HCT116 (cell line): ENCODE measurements at regions not wholly inside any gene's neighbourhood (a gene's known extent, or its start where the extent isn't known, plus 50 kb on each side); places are given as distances from the start of the nearest gene placed in this dataset.

Experiments used
- ATAC-seq: fragments of 200-7000 bp; cut with Tn5 transposase; 2 replicates; pipeline ENCODE4 v1.9.1; 2020; ENCODE audit warnings: mild to moderate bottlenecking, moderate library complexity
- BruUV-seq: library from RNA; stranded (reverse); fragments of 400-500 nt; replicated peaks from 2 replicates; lab custom pipeline; 2021; lab: Mats Ljungman, UMichigan
- CTCF ChIA-PET: fragments of 300-600 bp; sonication (Branson Sonifier 250); formaldehyde crosslinking; loops from one replicate; lab custom pipeline; 2021; ENCODE audit warnings: antibody characterized with exemption; lab: Charles Lee
- POLR2A ChIA-PET: fragments of 300-600, 350-600 bp; sonication (Branson Sonifier 250); formaldehyde crosslinking; loops from one replicate; lab custom pipeline; 2021; ENCODE audit warnings: antibody characterized with exemption; lab: Charles Lee
- RAD21 ChIA-PET, 2 experiments: fragments of 300-600 bp; sonication (Branson Sonifier 250); formaldehyde crosslinking; loops; one replicate each; lab custom pipeline; 2023; ENCODE audit warnings: low total read pairs in 2 of 2; ENCODE audit not compliant: uncharacterized antibody in 2 of 2, unreplicated experiment in 2 of 2, low non-redundant PET in 1 of 2; lab: Charles Lee
- DNase-seq: peaks from one replicate; pipeline ENCODE4 v3.0.0-alpha.2; 2010; ENCODE audit warnings: low read depth, low spot score
- H2AFZ ChIP-seq: fragments of 200-600 bp; shearing (Covaris generic), sonication (generic); 2 replicates; pipeline ENCODE4 v1.6.1; 2017; ENCODE audit warnings: low read depth, mixed run types, mixed read lengths, antibody characterized with exemption, low read length; ENCODE audit not compliant: poor library complexity, severe bottlenecking
- H3K27ac ChIP-seq: 2 replicates; pipeline ENCODE4 v1.5.1; 2012; ENCODE audit warnings: low read depth, low read length
- H3K27me3 ChIP-seq: fragments of 200-600 bp; sonication (generic); 2 replicates; pipeline ENCODE4 v1.6.1; 2016; ENCODE audit warnings: mixed run types, low read length, mixed read lengths; ENCODE audit not compliant: insufficient read depth
- H3K36me3 ChIP-seq, 2 experiments: fragments of 200-500 bp in 1 of 2; fragments of 200-600 bp in 1 of 2; sonication (Bioruptor generic) in 1 of 2; sonication (generic) in 1 of 2; 2 replicates each; pipeline versions ENCODE4 v1.5.1 to v1.6.1; 2014 to 2016; ENCODE audit warnings: low read length in 2 of 2, inconsistent platforms in 1 of 2, mixed read lengths in 1 of 2, mixed run types in 1 of 2; ENCODE audit not compliant: insufficient read depth in 2 of 2, control insufficient read depth in 1 of 2
- H3K4me1 ChIP-seq, 2 experiments: fragments of 200-600 bp in 1 of 2; sonication (generic) in 1 of 2; 2 replicates each; pipeline versions ENCODE4 v1.5.1 to v1.6.1; 2012 to 2017; ENCODE audit warnings: low read length in 2 of 2, inconsistent platforms in 1 of 2, mild to moderate bottlenecking in 1 of 2, mixed read lengths in 1 of 2, mixed run types in 1 of 2, moderate library complexity in 1 of 2; ENCODE audit not compliant: insufficient read depth in 2 of 2, control insufficient read depth in 1 of 2
- H3K4me2 ChIP-seq: fragments of 200-600 bp; sonication (generic); 2 replicates; pipeline ENCODE4 v1.6.1; 2017; ENCODE audit warnings: mixed run types, low read length, mixed read lengths
- H3K4me3 ChIP-seq, 2 experiments: fragments of 200-600 bp in 1 of 2; sonication (generic) in 1 of 2; replicated peaks in 1 of 2; 2 replicates each; pipeline ENCODE4 v1.5.1; 2011 to 2016; ENCODE audit warnings: low read length in 2 of 2, control low read depth in 1 of 2, low read depth in 1 of 2, mild to moderate bottlenecking in 1 of 2, mixed read lengths in 1 of 2, mixed run types in 1 of 2
- H3K79me2 ChIP-seq: fragments of 200-600 bp; sonication (generic); 2 replicates; pipeline ENCODE4 v1.6.1; 2017; ENCODE audit warnings: mild to moderate bottlenecking, mixed run types, low read length, moderate library complexity, mixed read lengths; ENCODE audit not compliant: insufficient read depth
- H3K9ac ChIP-seq: fragments of 200-600 bp; sonication (generic); 2 replicates; pipeline ENCODE4 v1.6.1; 2016; ENCODE audit warnings: low read length, mixed read lengths
- H3K9me2 ChIP-seq: fragments of 200-600 bp; sonication (generic), shearing (Covaris generic); 2 replicates; pipeline ENCODE4 v1.6.1; 2017; ENCODE audit warnings: mixed run types, mild to moderate bottlenecking, moderate library complexity; ENCODE audit not compliant: insufficient read depth
- H3K9me3 ChIP-seq, 2 experiments: fragments of 200-500 bp in 1 of 2; fragments of 200-600 bp in 1 of 2; sonication (Bioruptor generic) in 1 of 2; sonication (generic) in 1 of 2; 2 replicates each; pipeline ENCODE4 v1.6.1; 2014 to 2017; ENCODE audit warnings: low read length in 2 of 2, mixed read lengths in 2 of 2, inconsistent platforms in 1 of 2, low read depth in 1 of 2, mild to moderate bottlenecking in 1 of 2, mixed run types in 1 of 2, moderate library complexity in 1 of 2; ENCODE audit not compliant: control insufficient read depth in 1 of 2, insufficient read depth in 1 of 2
- H4K20me1 ChIP-seq: fragments of 200-600 bp; sonication (generic), shearing (Covaris generic); 2 replicates; pipeline ENCODE4 v1.6.1; 2017; ENCODE audit warnings: mixed run types, mild to moderate bottlenecking, moderate library complexity; ENCODE audit not compliant: insufficient read depth
- ELF1 ChIP-seq: IDR thresholded peaks from 2 replicates; pipeline ENCODE4 v1.6.1; 2012; ENCODE audit warnings: low read depth, borderline replicate concordance
- FOSL1 ChIP-seq: IDR thresholded peaks from 2 replicates; pipeline ENCODE4 v1.6.1; 2012; ENCODE audit warnings: low read depth
- JUND ChIP-seq: IDR thresholded peaks from 2 replicates; pipeline ENCODE4 v1.6.1; 2012
- MAX ChIP-seq: IDR thresholded peaks from 2 replicates; pipeline ENCODE4 v1.6.1; 2012
- SRF ChIP-seq: IDR thresholded peaks from 2 replicates; pipeline ENCODE4 v1.6.1; 2012; ENCODE audit warnings: low read depth
- YY1 ChIP-seq: IDR thresholded peaks from 2 replicates; pipeline ENCODE4 v1.6.1; 2011; ENCODE audit warnings: low read length, low read depth, moderate library complexity, mild to moderate bottlenecking; ENCODE audit not compliant: insufficient replicate concordance; ENCODE audit errors: extremely low read depth
- ZFX ChIP-seq: fragments of 450-650 bp; IDR thresholded peaks from 2 replicates; pipeline ENCODE4 v1.6.1; 2017
- ZNF274 ChIP-seq: fragments of 200-500 bp; sonication (Bioruptor generic); IDR thresholded peaks from 2 replicates; pipeline ENCODE4 v1.6.1; 2014; ENCODE audit warnings: mild to moderate bottlenecking, low read depth, low read length, inconsistent platforms
- intact Hi-C: fragments of 100-400 bp; cut with micrococcal nuclease; formaldehyde crosslinking; loops from 2 replicates; pipeline ENCODE4 v1.10.0; 2022
- TF ChIP-seq, protein P1 (sequence below), 3 experiments: fragments of 200-600 bp in 1 of 3; sonication (generic) in 1 of 3; IDR thresholded peaks in 2 of 3; conservative IDR thresholded peaks in 1 of 3; 2 replicates each; pipeline ENCODE4 v1.5.1; 2012 to 2017; ENCODE audit warnings: low read depth in 2 of 3, low read length in 2 of 3, antibody characterized with exemption in 1 of 3, borderline replicate concordance in 1 of 3, control low read depth in 1 of 3, mild to moderate bottlenecking in 1 of 3, mixed read lengths in 1 of 3, mixed run types in 1 of 3, moderate library complexity in 1 of 3; ENCODE audit not compliant: insufficient read depth in 1 of 3
- TF ChIP-seq, protein P2 (sequence below): IDR thresholded peaks from 2 replicates; pipeline ENCODE4 v1.6.1; 2012; ENCODE audit warnings: low read depth

- no peaks in the 10 kb centered on the region for H3K4me1 ChIP-seq
- POLR2A ChIA-PET: no interaction called here
- no peak for TF ChIP-seq SRF
- no peak for TF ChIP-seq JUND
- TF ChIP-seq, protein P1, sequence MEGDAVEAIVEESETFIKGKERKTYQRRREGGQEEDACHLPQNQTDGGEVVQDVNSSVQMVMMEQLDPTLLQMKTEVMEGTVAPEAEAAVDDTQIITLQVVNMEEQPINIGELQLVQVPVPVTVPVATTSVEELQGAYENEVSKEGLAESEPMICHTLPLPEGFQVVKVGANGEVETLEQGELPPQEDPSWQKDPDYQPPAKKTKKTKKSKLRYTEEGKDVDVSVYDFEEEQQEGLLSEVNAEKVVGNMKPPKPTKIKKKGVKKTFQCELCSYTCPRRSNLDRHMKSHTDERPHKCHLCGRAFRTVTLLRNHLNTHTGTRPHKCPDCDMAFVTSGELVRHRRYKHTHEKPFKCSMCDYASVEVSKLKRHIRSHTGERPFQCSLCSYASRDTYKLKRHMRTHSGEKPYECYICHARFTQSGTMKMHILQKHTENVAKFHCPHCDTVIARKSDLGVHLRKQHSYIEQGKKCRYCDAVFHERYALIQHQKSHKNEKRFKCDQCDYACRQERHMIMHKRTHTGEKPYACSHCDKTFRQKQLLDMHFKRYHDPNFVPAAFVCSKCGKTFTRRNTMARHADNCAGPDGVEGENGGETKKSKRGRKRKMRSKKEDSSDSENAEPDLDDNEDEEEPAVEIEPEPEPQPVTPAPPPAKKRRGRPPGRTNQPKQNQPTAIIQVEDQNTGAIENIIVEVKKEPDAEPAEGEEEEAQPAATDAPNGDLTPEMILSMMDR (IDR thresholded peaks at IDR 0.05 in 2 of 3, conservative IDR thresholded peaks at IDR 0.05 in 1 of 3; ENCODE audit: borderline replicate concordance in 1 of 3, insufficient read depth in 1 of 3, low read depth in 2 of 3, low read length in 2 of 3): no peak
- TF ChIP-seq ELF1: no peak
- no peak for TF ChIP-seq MAX
- TF ChIP-seq YY1: no peak
- TF ChIP-seq FOSL1: no peak
- no peak for TF ChIP-seq ZNF274
- TF ChIP-seq, protein P2, sequence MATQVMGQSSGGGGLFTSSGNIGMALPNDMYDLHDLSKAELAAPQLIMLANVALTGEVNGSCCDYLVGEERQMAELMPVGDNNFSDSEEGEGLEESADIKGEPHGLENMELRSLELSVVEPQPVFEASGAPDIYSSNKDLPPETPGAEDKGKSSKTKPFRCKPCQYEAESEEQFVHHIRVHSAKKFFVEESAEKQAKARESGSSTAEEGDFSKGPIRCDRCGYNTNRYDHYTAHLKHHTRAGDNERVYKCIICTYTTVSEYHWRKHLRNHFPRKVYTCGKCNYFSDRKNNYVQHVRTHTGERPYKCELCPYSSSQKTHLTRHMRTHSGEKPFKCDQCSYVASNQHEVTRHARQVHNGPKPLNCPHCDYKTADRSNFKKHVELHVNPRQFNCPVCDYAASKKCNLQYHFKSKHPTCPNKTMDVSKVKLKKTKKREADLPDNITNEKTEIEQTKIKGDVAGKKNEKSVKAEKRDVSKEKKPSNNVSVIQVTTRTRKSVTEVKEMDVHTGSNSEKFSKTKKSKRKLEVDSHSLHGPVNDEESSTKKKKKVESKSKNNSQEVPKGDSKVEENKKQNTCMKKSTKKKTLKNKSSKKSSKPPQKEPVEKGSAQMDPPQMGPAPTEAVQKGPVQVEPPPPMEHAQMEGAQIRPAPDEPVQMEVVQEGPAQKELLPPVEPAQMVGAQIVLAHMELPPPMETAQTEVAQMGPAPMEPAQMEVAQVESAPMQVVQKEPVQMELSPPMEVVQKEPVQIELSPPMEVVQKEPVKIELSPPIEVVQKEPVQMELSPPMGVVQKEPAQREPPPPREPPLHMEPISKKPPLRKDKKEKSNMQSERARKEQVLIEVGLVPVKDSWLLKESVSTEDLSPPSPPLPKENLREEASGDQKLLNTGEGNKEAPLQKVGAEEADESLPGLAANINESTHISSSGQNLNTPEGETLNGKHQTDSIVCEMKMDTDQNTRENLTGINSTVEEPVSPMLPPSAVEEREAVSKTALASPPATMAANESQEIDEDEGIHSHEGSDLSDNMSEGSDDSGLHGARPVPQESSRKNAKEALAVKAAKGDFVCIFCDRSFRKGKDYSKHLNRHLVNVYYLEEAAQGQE: no peak
- TF ChIP-seq ZFX: no peak
- TF ChIP-seq, all 23 proteins: peak for 0
- BruUV-seq: no TSS peak
- ATAC-seq (no peak), DNase-seq (no peak)
- H3K9me2 ChIP-seq: no peaks in the 10 kb centered on the region
- no peak overlapping the region for H3K27ac ChIP-seq
- no peak overlapping the region for H2AFZ ChIP-seq
- H3K4me2 ChIP-seq: no peak overlapping the region
- no peaks in the 10 kb centered on the region for H3K9me3 ChIP-seq
- no peaks in the 10 kb centered on the region for H3K36me3 ChIP-seq
- peaks cover 13% of the 10 kb centered on the region for H3K27me3 ChIP-seq
- CTCF ChIA-PET: no interaction called here
- H3K4me3 ChIP-seq: no peak overlapping the region
- H3K79me2 ChIP-seq: no peaks in the 10 kb centered on the region
- intact Hi-C loops: no loop called here
- RAD21 ChIA-PET: no interaction called here
- H3K9ac ChIP-seq: no peak overlapping the region
- H4K20me1 ChIP-seq: no peaks in the 10 kb centered on the region
These were observed 203.7 kb upstream of the SLC24A2 start for GRCh38 chr9:19992556-19992955.
